Activated naive CD8-positive, alpha-beta T cell treated with anti-CD3 and anti-CD28 coated beads for 36 hours (primary cell): ENCODE measurements at regions not wholly inside any gene's neighbourhood (a gene's known extent, or its start where the extent isn't known, plus 50 kb on each side); places are given as distances from the start of the nearest gene placed in this dataset.

Source experiments
- DNase-seq: peaks from one replicate; pipeline ENCODE4 v3.0.0; 2021
- H3K27ac Mint-ChIP-seq: one replicate; pipeline ENCODE4 v1.8.0; 2022; ENCODE audit warnings: mild to moderate bottlenecking, moderate library complexity, mixed read lengths
- H3K27me3 Mint-ChIP-seq: one replicate; pipeline ENCODE4 v1.8.0; 2022; ENCODE audit warnings: mild to moderate bottlenecking, mixed read lengths
- H3K36me3 Mint-ChIP-seq: one replicate; pipeline ENCODE4 v1.8.0; 2021; ENCODE audit warnings: mild to moderate bottlenecking, mixed read lengths
- H3K4me1 Mint-ChIP-seq: one replicate; pipeline ENCODE4 v1.8.0; 2021; ENCODE audit warnings: mixed read lengths
- H3K4me3 Mint-ChIP-seq: one replicate; pipeline ENCODE4 v1.8.0; 2022; ENCODE audit warnings: mild to moderate bottlenecking, moderate library complexity, mixed read lengths
- H3K9me3 Mint-ChIP-seq: one replicate; pipeline ENCODE4 v1.8.0; 2022; ENCODE audit warnings: mixed read lengths

DNA sequence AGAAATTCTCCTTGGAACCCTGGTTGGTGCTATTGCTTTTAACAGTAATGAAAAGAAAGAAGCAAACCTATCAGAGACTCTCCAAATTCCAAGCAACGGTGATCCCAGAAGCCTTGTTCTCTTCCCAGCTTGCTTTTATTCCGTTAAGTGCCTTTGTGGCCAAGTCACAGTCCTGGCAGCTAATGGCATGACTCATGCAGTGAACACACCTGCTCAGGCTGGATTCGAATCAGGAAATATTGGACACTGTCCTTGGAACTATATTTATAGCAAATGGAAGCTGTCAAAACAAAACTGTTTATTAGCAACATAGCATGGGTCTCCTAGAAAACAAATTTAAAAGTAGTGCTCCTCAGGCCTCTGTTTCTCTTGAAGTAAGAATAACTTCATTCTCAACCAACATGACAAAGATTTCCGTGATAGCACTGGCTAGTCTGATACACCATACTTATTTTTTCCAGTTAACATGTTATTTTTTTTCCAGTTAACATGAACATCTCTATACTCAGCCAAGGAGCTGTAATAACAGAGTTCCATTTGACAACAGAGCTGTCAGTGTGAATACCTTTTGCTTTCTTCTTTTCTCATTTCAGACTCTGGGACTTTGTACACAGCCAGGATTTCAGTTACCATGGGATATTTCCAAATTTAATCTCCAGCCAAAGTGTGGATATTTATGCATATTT is 502.4 kb downstream of the GADD45G start:
- Mint-ChIP-seq H3K4me1 (peaks cover 3% of the 10 kb centered on the region), H3K27me3 (peaks cover 3% of the 10 kb centered on the region), H3K9me3 (peaks cover 4% of the 10 kb centered on the region), H3K36me3 (no peaks in the 10 kb centered on the region), H3K27ac (no peak overlapping the region), H3K4me3 (no peak overlapping the region)
- DNase-seq: no peak

DNA sequence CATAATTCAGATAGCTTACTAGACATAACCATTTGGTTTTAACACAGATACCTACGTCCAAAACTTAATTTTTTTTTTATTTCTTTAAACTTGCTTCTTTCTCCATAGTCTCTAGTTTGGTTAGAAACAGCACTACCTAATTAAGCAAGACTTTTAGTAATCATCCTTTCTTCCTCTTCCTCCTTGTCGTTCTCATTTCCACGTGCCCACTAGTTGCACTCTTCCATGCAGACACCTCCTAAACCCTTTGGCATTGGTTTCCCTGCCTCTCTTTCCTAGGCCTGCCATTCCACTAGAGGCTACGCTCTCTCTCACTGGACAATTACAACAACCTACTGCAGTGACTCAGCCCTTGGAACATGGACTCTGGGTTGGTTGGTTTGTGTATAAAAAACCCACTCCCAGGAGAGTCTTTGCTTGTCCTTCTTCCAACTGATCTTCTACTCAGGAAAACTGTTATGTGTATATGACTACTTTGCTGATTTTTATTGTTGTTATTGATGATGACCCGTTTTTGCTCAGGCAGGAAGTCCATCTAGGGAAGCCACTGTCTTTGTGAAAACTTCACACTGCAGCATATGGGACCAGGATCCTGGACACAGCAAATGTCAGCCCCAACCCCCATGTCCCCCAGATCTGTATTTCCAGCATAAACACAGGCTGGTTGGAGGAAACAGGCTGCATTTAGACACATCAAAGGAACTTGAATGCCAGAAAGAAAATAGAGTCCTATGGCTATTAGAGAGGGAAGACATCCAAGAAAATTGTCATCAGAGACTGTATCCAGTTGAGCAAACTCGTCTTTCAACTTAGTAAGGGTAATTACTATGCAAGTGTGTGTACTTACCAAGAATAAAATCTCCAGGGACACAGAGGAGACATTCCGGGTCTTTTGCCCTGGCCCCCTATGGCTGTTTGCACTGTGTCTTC is 503.2 kb downstream of the GADD45G start:
- Mint-ChIP-seq H3K4me3 (no peak overlapping the region), H3K27me3 (no peaks in the 10 kb centered on the region), H3K9me3 (peaks cover 4% of the 10 kb centered on the region), H3K4me1 (no peaks in the 10 kb centered on the region), H3K36me3 (no peaks in the 10 kb centered on the region), H3K27ac (no peak overlapping the region)
- DNase-seq: no peak

DNA sequence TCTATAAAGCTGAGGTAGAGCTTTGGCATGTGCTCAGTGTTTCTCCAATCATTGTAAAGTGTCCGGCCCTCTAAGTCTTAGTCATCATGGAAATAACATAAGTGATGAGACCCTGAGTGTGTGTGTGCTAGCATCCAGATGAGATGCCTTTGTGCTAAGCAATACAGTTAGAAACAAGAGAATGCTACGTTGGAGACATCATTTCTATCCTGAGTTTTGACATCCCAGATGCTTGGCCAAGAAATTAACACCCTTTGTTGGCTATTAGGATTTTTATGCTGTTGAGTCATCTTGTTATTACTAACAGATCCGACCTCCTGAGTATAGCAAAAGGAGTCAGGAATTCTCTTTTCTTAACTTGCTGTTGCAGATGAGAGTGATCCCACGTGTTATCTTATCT is 508.0 kb downstream of the GADD45G start:
- H3K4me1 Mint-ChIP-seq: no peaks in the 10 kb centered on the region
- no peak for DNase-seq
- H3K4me3 Mint-ChIP-seq: no peak overlapping the region
- peaks cover 5% of the 10 kb centered on the region for H3K27me3 Mint-ChIP-seq
- no peaks in the 10 kb centered on the region for H3K36me3 Mint-ChIP-seq
- H3K9me3 Mint-ChIP-seq: peaks cover 4% of the 10 kb centered on the region
- no peak overlapping the region for H3K27ac Mint-ChIP-seq

DNA sequence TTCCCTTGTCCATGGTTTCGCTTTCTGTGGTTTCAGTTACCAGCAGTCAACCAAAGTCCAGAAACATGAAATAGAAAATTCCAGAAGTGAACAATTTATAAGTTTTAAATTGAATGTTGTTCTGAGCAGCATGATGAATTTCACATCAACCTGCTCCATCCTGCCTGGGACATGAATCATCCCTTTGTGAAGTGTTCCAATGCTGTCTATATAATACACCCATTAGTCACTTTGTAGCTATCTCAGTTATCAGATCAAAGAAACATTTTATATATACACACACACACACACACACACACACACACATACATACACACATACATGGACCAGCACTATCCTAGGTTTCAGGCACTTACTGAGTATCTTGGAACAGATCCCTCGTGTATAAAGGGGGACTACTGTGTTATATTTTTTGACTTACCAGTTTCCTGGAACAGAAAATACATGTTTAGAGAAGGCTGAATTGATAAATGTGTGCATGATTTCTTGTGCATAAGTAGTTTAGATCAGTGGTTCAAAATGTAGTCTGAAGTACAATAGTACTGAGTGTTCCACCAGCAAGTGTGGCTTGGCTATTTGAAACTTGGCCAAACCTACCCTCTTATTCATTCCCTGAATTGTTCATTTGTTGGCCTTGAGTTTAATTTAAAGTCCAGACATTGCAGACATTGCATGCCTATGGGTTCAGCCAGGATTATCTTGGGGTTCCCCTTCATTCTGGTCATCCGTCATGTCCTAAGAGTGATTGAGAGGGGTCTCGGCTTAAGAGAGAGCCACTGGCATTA is 510.0 kb downstream of the GADD45G start:
- peaks cover 3% of the 10 kb centered on the region for H3K9me3 Mint-ChIP-seq
- no peaks in the 10 kb centered on the region for H3K4me1 Mint-ChIP-seq
- H3K27ac Mint-ChIP-seq: no peak overlapping the region
- peaks cover 5% of the 10 kb centered on the region for H3K27me3 Mint-ChIP-seq
- DNase-seq: no peak
- no peaks in the 10 kb centered on the region for H3K36me3 Mint-ChIP-seq
- H3K4me3 Mint-ChIP-seq: no peak overlapping the region

DNA sequence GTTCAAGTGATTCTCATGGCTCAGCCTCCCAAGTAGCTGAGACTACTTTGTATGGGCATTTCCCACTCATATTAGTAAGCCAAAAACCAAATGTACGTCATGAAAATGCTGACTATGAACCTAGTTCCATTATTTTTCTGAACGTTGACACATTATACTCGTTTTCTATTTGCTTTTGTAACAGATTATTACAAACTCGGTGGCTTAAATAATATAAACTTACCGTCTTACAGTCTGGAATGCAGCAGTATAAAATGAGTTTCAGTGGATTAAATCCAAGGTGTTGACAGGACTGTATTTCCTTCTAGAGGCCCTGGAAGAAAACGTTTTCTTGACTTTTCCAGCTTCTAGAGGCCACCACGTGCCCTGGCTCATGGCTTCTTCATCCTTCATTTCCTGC is 517.0 kb downstream of the GADD45G start:
- H3K27me3 Mint-ChIP-seq: no peaks in the 10 kb centered on the region
- no peaks in the 10 kb centered on the region for H3K4me1 Mint-ChIP-seq

DNA sequence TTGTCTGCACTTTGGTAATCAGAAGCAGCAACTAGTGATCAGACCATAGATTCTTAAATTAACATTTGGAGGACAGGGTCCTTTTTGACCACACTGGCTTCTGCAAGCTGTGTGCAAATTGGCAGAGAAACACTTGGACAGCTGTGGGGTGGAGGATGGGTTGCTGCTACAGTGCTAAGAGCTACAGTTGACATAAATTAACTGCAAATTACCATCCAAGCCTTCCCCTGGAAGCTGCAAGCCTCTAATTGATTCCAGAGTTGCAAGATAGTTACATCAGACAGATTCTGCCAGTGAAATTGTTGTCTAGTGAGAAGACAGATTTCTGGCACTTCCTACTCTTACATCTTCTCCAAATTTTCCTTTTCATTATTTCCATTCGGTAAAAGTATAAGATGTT is 517.7 kb downstream of the DIRAS2 start:
- Mint-ChIP-seq H3K9me3 (peaks cover 7% of the 10 kb centered on the region), H3K4me3 (no peak overlapping the region), H3K27me3 (no peaks in the 10 kb centered on the region), H3K36me3 (no peaks in the 10 kb centered on the region), H3K27ac (no peak overlapping the region), H3K4me1 (no peaks in the 10 kb centered on the region)
- DNase-seq: no peak

More for the DNA sequence above, 517.0 kb downstream of the GADD45G start:
- Mint-ChIP-seq H3K27ac (no peak overlapping the region), H3K36me3 (no peaks in the 10 kb centered on the region), H3K4me3 (no peak overlapping the region), H3K9me3 (peaks cover 7% of the 10 kb centered on the region)
- no peak for DNase-seq

DNA sequence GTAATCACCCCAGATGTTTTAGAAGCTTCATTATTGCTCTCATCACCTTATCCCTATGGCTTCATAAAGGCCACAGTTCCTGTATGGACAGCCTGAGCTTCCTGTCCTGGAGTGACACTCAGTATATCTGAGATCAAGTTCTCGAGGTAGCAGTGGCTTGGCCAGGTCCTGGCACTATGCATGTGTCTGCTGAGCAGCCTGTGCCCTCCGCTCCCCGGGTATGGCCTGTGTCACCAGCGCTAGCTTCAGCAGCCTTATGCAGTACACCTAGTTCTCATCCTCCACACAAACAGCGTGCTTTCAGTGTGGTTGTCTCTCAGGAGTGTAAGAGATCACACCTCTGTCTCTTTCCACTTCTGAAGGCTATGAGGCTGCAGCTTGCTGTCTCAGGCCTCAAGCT is 514.7 kb downstream of the DIRAS2 start:
- peaks cover 7% of the 10 kb centered on the region for H3K9me3 Mint-ChIP-seq
- H3K4me1 Mint-ChIP-seq: no peaks in the 10 kb centered on the region
- H3K4me3 Mint-ChIP-seq: no peak overlapping the region
- no peaks in the 10 kb centered on the region for H3K36me3 Mint-ChIP-seq
- H3K27me3 Mint-ChIP-seq: no peaks in the 10 kb centered on the region
- H3K27ac Mint-ChIP-seq: no peak overlapping the region
- DNase-seq: no peak

DNA sequence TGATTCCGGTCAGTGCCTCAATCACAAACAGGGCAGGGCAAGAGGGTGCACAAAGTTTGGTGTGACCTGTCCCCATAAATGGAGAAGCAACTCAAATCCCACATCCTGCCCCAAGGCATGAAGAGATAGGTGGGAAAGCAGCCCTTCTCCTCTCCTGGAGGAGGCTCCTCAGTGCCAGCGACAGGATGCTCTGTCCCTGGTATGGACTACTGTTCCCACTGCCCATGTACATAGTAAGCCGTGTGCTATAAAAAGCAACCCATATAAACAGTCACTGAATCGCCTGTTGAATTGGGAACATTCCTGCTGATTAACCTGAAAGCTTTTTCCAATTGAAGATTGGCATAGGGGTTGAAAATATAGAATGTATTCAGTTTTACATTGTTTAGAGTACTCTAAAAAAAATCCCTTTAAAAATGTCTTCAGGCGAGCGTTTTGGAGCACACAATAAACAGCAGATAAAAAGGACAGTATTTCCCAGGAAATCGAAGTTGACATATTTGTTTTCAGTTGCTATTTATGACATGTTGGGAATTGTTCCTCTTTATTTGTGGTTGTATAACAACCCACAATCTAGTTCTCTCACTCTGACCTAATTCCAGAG is 513.9 kb downstream of the DIRAS2 start:
- H3K4me3 Mint-ChIP-seq: no peak overlapping the region
- DNase-seq: no peak
- H3K36me3 Mint-ChIP-seq: no peaks in the 10 kb centered on the region
- no peaks in the 10 kb centered on the region for H3K4me1 Mint-ChIP-seq
- peaks cover 5% of the 10 kb centered on the region for H3K9me3 Mint-ChIP-seq
- no peaks in the 10 kb centered on the region for H3K27me3 Mint-ChIP-seq
- H3K27ac Mint-ChIP-seq: no peak overlapping the region

DNA sequence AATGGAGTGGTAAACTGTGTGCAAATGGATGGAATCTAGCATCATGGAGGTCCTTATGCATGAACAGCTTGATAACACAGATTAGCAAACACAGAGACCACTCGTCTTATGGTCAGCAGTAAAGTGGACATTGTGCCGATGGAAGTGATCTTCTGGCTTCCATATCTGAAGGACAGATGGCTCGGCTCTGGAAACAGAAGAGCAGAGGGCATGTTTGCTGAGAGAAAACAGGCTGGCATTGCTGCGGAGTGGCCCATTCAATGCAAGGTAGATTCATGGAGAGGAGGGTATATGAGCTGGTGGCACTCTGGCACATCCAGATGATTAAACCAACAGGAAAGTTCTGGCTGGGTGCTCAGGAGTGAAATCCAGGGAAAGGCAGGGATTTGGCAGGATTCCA is 513.2 kb downstream of the DIRAS2 start:
- no peaks in the 10 kb centered on the region for H3K4me1 Mint-ChIP-seq
- peaks cover 6% of the 10 kb centered on the region for H3K27me3 Mint-ChIP-seq

DNA sequence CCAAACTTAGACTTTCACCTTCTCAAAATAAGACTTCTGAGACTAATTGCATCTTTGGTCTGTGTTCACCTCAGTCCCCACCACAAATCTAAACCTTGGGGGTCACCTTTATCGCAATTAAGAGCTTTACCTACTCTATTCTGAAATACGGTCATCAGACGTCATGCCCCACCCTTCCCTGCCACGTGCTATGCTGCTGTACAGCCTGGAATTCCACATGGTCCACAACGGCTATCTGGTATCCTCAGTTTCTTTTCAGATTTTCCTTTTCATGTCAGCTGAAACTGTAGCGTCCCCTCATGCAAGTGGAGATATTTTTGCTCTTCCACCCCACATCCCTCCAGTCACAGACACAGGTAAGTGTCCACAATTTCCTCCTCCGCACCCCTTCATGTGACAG is 511.1 kb downstream of the DIRAS2 start:
- H3K36me3 Mint-ChIP-seq: no peaks in the 10 kb centered on the region
- peaks cover 6% of the 10 kb centered on the region for H3K27me3 Mint-ChIP-seq
- H3K4me3 Mint-ChIP-seq: no peak overlapping the region
- H3K27ac Mint-ChIP-seq: no peak overlapping the region
- no peak for DNase-seq
- no peaks in the 10 kb centered on the region for H3K4me1 Mint-ChIP-seq
- no peaks in the 10 kb centered on the region for H3K9me3 Mint-ChIP-seq

More for the DNA sequence above, 513.2 kb downstream of the DIRAS2 start:
- H3K27ac Mint-ChIP-seq: no peak overlapping the region
- DNase-seq: no peak
- H3K4me3 Mint-ChIP-seq: no peak overlapping the region
- no peaks in the 10 kb centered on the region for H3K36me3 Mint-ChIP-seq
- peaks cover 2% of the 10 kb centered on the region for H3K9me3 Mint-ChIP-seq

DNA sequence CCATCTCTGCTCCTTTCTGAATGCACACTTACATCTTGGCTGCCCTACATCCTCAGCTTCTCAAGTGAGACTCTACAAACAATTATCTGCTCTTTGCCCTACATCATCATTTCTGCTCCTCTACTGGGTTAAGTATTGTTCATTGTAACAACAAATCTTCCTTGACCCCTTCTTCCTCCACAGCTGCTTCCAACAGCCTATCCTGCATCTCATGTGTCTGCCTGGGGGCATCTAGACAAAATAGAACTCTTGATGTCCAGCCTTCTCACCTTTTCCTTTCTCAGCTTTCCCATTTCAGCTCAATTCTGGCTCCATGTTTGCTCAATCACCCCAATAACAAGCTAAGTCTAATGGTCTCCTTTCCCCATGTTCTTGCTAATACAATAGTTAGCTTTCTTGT is 509.8 kb downstream of the DIRAS2 start:
- H3K27ac Mint-ChIP-seq: no peak overlapping the region
- H3K4me1 Mint-ChIP-seq: no peaks in the 10 kb centered on the region
- H3K36me3 Mint-ChIP-seq: no peaks in the 10 kb centered on the region
- no peak for DNase-seq
- H3K9me3 Mint-ChIP-seq: no peaks in the 10 kb centered on the region
- no peak overlapping the region for H3K4me3 Mint-ChIP-seq
- peaks cover 6% of the 10 kb centered on the region for H3K27me3 Mint-ChIP-seq

DNA sequence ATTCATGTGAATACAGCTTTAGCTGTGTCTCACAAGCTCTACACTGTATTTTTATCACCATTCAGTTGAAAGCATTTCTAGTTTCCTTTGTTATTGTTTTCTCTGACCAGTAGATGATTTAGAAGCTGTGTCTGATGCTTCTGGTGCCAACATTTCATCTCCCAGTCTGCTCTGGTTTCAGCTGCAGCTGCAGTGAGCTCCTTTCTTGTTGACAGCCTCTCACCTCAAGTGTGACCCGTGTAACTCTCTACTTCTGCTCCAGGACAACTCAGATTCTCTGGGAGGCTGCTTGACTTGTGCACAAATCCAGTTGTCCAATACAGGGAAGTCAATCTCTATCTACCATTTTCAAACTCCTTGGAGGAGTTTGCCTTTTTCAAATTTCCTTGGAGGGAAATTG is 504.8 kb downstream of the DIRAS2 start:
- Mint-ChIP-seq H3K27ac (no peak overlapping the region), H3K9me3 (no peaks in the 10 kb centered on the region), H3K27me3 (peaks cover 24% of the 10 kb centered on the region), H3K4me1 (peaks cover 5% of the 10 kb centered on the region), H3K36me3 (no peaks in the 10 kb centered on the region), H3K4me3 (no peak overlapping the region)
- DNase-seq: no peak

DNA sequence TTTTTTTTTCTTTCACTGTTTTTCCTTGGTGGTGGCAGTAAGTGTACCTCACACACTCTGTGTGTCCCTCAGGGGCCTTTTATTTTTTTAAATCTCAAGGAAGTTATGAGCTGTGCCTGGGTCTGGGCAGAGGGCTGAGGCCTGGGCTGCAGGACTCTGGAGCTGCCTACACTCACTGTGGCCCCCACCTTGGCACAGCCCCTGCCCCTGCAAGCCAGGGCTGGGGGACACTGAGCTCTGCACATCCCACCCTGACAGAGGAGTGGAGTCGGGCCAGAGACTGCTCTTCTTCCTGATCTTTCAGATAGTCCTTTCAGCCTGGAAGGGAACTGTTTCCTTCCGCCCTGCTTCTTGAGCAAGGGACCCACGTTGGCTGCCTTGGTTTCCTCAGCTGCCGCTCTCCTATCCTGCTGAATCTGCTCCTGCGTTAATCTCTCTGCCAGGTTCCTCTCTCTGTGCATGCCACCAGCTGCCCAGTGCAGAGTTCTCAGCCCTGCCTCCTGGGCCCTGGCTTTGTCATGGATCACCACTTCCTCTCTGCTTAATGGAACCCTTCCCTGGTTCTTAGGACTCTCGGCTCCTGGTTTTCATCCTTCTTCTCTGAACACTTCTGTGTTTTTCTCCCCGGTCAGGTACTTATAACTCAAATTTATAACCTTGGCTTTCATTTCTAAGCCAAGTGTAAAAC is 502.3 kb downstream of the DIRAS2 start:
- DNase-seq: no peak
- Mint-ChIP-seq H3K9me3 (no peaks in the 10 kb centered on the region), H3K4me1 (peaks cover 5% of the 10 kb centered on the region), H3K36me3 (no peaks in the 10 kb centered on the region), H3K4me3 (no peak overlapping the region), H3K27ac (no peak overlapping the region), H3K27me3 (peaks cover 23% of the 10 kb centered on the region)

DNA sequence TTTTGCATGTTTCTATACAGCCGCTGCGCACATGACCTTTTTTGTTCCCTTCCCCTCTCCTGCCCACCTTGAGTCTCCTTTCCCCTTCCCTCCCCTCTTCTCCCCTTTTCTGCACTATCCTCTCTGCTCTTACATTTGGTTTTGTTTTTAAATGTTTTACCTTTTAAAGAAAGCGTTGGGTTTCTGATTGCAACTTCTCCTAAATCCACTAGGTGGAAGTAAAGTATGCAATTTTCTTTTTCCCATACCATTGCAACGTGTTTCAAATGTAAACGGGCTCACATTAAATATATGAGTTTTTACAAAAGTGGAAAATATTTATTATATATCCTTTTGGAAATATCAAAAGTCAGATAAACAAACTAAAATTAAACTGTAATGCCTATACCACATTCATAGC is 500.9 kb downstream of the DIRAS2 start:
- Mint-ChIP-seq H3K4me3 (no peak overlapping the region), H3K27me3 (peaks cover 23% of the 10 kb centered on the region), H3K27ac (no peak overlapping the region), H3K36me3 (no peaks in the 10 kb centered on the region), H3K9me3 (peaks cover 1% of the 10 kb centered on the region), H3K4me1 (peaks cover 5% of the 10 kb centered on the region)
- no peak for DNase-seq
